ENCODE measurements at regions not wholly inside any gene's neighbourhood (a gene's known extent, or its start where the extent isn't known, plus 50 kb on each side); places are given as distances from the start of the nearest gene placed in this dataset.

GRCh38 chr7:116426428-116427156, 72.9 kb upstream of the CAV2 start:
- TF ChIP-seq CTCF (IDR thresholded peaks at IDR 0.05): no peak
- no peak for TF ChIP-seq POLR2A (IDR thresholded peaks at IDR 0.05)
- TF ChIP-seq POLR2AphosphoS5 (IDR thresholded peaks at IDR 0.05): no peak
